CD14-positive monocyte (primary cell): ENCODE measurements at regions not wholly inside any gene's neighbourhood (a gene's known extent, or its start where the extent isn't known, plus 50 kb on each side); places are given as distances from the start of the nearest gene placed in this dataset.

ENCODE experiments used
- DNase-seq, 3 donors: peaks; one replicate each; pipeline ENCODE4 v3.0.0-alpha.2; 2011 to 2022
- H2AFZ ChIP-seq: 2 replicates; pipeline ENCODE4 v1.6.0; 2012; ENCODE audit warnings: mild to moderate bottlenecking, low read depth, low read length, inconsistent platforms; ENCODE audit not compliant: insufficient read depth, poor library complexity, severe bottlenecking
- H3K27ac ChIP-seq, 2 donors: 1 replicate in 1 of 2; 2 replicates in 1 of 2; pipeline ENCODE4 v1.5.1; 2012 to 2013; ENCODE audit warnings: low read length in 2 of 2, control low read depth in 1 of 2, inconsistent platforms in 1 of 2, low read depth in 1 of 2, mild to moderate bottlenecking in 1 of 2
- H3K27me3 ChIP-seq, 2 donors: one replicate each; pipeline versions ENCODE4 v1.6.0 to v1.6.1; 2011 to 2013; ENCODE audit warnings: low read length in 2 of 2; ENCODE audit not compliant: control insufficient read depth in 2 of 2, insufficient read depth in 2 of 2
- H3K36me3 ChIP-seq, 2 donors: replicated peaks in 1 of 2; 1 replicate in 1 of 2; 2 replicates in 1 of 2; pipeline versions ENCODE4 v1.5.1 to v1.6.1; 2012 to 2013; ENCODE audit warnings: low read length in 2 of 2, control low read depth in 1 of 2, inconsistent platforms in 1 of 2, mild to moderate bottlenecking in 1 of 2; ENCODE audit not compliant: insufficient read depth in 2 of 2, control insufficient read depth in 1 of 2
- H3K4me1 ChIP-seq, 2 donors: 1 replicate in 1 of 2; 2 replicates in 1 of 2; pipeline versions ENCODE4 v1.5.1 to v1.6.1; 2012 to 2013; ENCODE audit warnings: low read length in 2 of 2, control low read depth in 1 of 2, inconsistent platforms in 1 of 2, mild to moderate bottlenecking in 1 of 2, moderate library complexity in 1 of 2; ENCODE audit not compliant: insufficient read depth in 2 of 2, control insufficient read depth in 1 of 2
- H3K4me2 ChIP-seq: replicated peaks from 2 replicates; pipeline ENCODE3; 2012; ENCODE audit warnings: low read length, moderate library complexity, mild to moderate bottlenecking; ENCODE audit not compliant: poor library complexity, severe bottlenecking; ENCODE audit errors: extremely low read depth
- H3K4me3 ChIP-seq, 3 experiments: fragments of 200-600 bp in 1 of 3; sonication (generic) in 1 of 3; replicated peaks in 1 of 3; 1 replicate in 2 of 3; 2 replicates in 1 of 3; pipeline ENCODE4 v1.5.1; 2011 to 2013; ENCODE audit warnings: low read length in 3 of 3, mild to moderate bottlenecking in 3 of 3, control low read depth in 2 of 3, low read depth in 2 of 3, inconsistent platforms in 1 of 3, moderate library complexity in 1 of 3
- H3K79me2 ChIP-seq: 2 replicates; pipeline ENCODE4 v1.6.0; 2012; ENCODE audit warnings: mild to moderate bottlenecking, control low read depth, inconsistent platforms, low read length, moderate library complexity; ENCODE audit not compliant: insufficient read depth
- H3K9ac ChIP-seq: 2 replicates; pipeline ENCODE4 v1.6.0; 2017; ENCODE audit warnings: low read length, mild to moderate bottlenecking; ENCODE audit not compliant: insufficient read depth, poor library complexity, severe bottlenecking
- H3K9me3 ChIP-seq, 2 donors: replicated peaks in 1 of 2; 1 replicate in 1 of 2; 2 replicates in 1 of 2; pipeline versions ENCODE4 v1.5.1 to v1.6.1; 2012 to 2013; ENCODE audit warnings: low read length in 2 of 2, control low read depth in 1 of 2; ENCODE audit not compliant: control insufficient read depth in 1 of 2, insufficient read depth in 1 of 2
- H4K20me1 ChIP-seq: 2 replicates; pipeline ENCODE4 v1.6.0; 2012; ENCODE audit warnings: mild to moderate bottlenecking, low read length, control low read depth, moderate library complexity; ENCODE audit not compliant: insufficient read depth
- H3K27ac Mint-ChIP-seq, 7 donors: one replicate each; pipeline ENCODE4 v1.8.0; 2020; ENCODE audit warnings: mild to moderate bottlenecking in 7 of 7, mixed read lengths in 7 of 7, moderate library complexity in 6 of 7, inconsistent platforms in 2 of 7
- H3K27me3 Mint-ChIP-seq, 3 donors: one replicate each; pipeline ENCODE4 v1.8.0; 2021 to 2022; ENCODE audit warnings: low read depth in 3 of 3, mild to moderate bottlenecking in 3 of 3, mixed read lengths in 3 of 3, moderate library complexity in 3 of 3, inconsistent platforms in 1 of 3
- H3K36me3 Mint-ChIP-seq, 2 donors: one replicate each; pipeline ENCODE4 v1.8.0; 2020; ENCODE audit warnings: mixed read lengths in 2 of 2, inconsistent platforms in 1 of 2, mild to moderate bottlenecking in 1 of 2
- H3K4me1 Mint-ChIP-seq: one replicate; pipeline ENCODE4 v1.8.0; 2020; ENCODE audit warnings: mild to moderate bottlenecking, mixed read lengths
- H3K4me3 Mint-ChIP-seq, 2 donors: one replicate each; pipeline ENCODE4 v1.8.0; 2020; ENCODE audit warnings: mild to moderate bottlenecking in 2 of 2, mixed read lengths in 2 of 2, moderate library complexity in 1 of 2
- H3K9me3 Mint-ChIP-seq, 7 donors: one replicate each; pipeline ENCODE4 v1.8.0; 2020 to 2022; ENCODE audit warnings: mixed read lengths in 7 of 7, mild to moderate bottlenecking in 6 of 7, moderate library complexity in 6 of 7, inconsistent platforms in 2 of 7
- CTCF ChIP-seq: fragments of 200-600 bp; IDR thresholded peaks from one replicate; pipeline ENCODE4 v1.8.0; 2022; ENCODE audit warnings: antibody characterized with exemption, mild to moderate bottlenecking
- WGBS: methylation state at CpG from one replicate; pipeline ENCODE4 v1.1.5; 2013; ENCODE audit warnings: missing lambda C conversion rate; ENCODE audit not compliant: insufficient coverage; 5-methylcytosine and 5-hydroxymethylcytosine counted together
- intact Hi-C, 2 donors: fragments of 100-400 bp; cut with micrococcal nuclease; formaldehyde crosslinking; loops; one replicate each; pipeline versions ENCODE4 v1.15.0 to v1.15.1; 2023

- no peaks in the 10 kb centered on the region for H3K36me3 Mint-ChIP-seq
- 95% methylated on average over 4 of the region's 6 CpGs for WGBS
- H3K9ac ChIP-seq: no peak overlapping the region
- H3K79me2 ChIP-seq: no peaks in the 10 kb centered on the region
- H3K4me3 Mint-ChIP-seq: no peak overlapping the region
- H2AFZ ChIP-seq: no peak overlapping the region
- H3K27me3 ChIP-seq: no peaks in the 10 kb centered on the region
- peaks cover 0 to 5% (median 2%) of the 10 kb centered on the region in 7 donors for H3K9me3 Mint-ChIP-seq
- no peaks in the 10 kb centered on the region for H3K9me3 ChIP-seq
- H3K27me3 Mint-ChIP-seq: peaks cover 2 to 4% (median 2%) of the 10 kb centered on the region in 3 donors
- intact Hi-C loops: no loop called here
- no peak overlapping the region for H3K27ac Mint-ChIP-seq
- TF ChIP-seq CTCF: no peak
- no peak overlapping the region for H3K4me3 ChIP-seq
- H4K20me1 ChIP-seq: no peaks in the 10 kb centered on the region
- no peaks in the 10 kb centered on the region for H3K4me1 ChIP-seq
- no peak for DNase-seq
- H3K36me3 ChIP-seq: no peaks in the 10 kb centered on the region
- H3K27ac ChIP-seq: no peak overlapping the region
- H3K4me2 ChIP-seq: no peak overlapping the region
- H3K4me1 Mint-ChIP-seq: no peaks in the 10 kb centered on the region
Measured at GRCh38 chr15:93708724-93709445, 522.5 kb upstream of the MCTP2 start.

- Mint-ChIP-seq H3K27me3 (peaks cover 0 to 2% (median 2%) of the 10 kb centered on the region in 3 donors), H3K36me3 (no peaks in the 10 kb centered on the region), H3K4me1 (no peaks in the 10 kb centered on the region), H3K4me3 (no peak overlapping the region), H3K9me3 (peaks cover 0 to 7% (median 3%) of the 10 kb centered on the region in 7 donors), H3K27ac (no peak overlapping the region)
- no CpG with 5 or more reads among the region's 5 CpGs for WGBS
- Histone ChIP-seq H2AFZ (no peak overlapping the region), H3K79me2 (no peaks in the 10 kb centered on the region), H3K9me3 (no peaks in the 10 kb centered on the region), H3K27ac (no peak overlapping the region), H4K20me1 (no peaks in the 10 kb centered on the region), H3K4me1 (no peaks in the 10 kb centered on the region), H3K27me3 (no peaks in the 10 kb centered on the region), H3K36me3 (no peaks in the 10 kb centered on the region), H3K4me3 (no peak overlapping the region), H3K9ac (no peak overlapping the region), H3K4me2 (no peak overlapping the region)
- no peak for TF ChIP-seq CTCF
- DNase-seq: no peak
- intact Hi-C loops: no loop called here
Measured at GRCh38 chr15:93707751-93708150, 523.6 kb upstream of the MCTP2 start.
